Testis (tissue), 2 donors: ENCODE measurements at regions not wholly inside any gene's neighbourhood (a gene's known extent, or its start where the extent isn't known, plus 50 kb on each side); places are given as distances from the start of the nearest gene placed in this dataset.

Experiments used
- DNase-seq: peaks from one replicate; pipeline ENCODE4 v3.0.0-alpha.2; 2019
- H3K27ac ChIP-seq, 2 donors: fragments of 200-600 bp; sonication (generic); one replicate each; pipeline ENCODE4 v1.5.1; 2019
- H3K27me3 ChIP-seq: fragments of 200-600 bp; sonication (generic); one replicate; pipeline ENCODE4 v1.5.1; 2019
- H3K36me3 ChIP-seq: fragments of 200-600 bp; sonication (generic); one replicate; pipeline ENCODE4 v1.5.1; 2017; ENCODE audit warnings: low read depth; ENCODE audit errors: missing control alignments
- H3K4me1 ChIP-seq: fragments of 200-600 bp; sonication (generic); one replicate; pipeline ENCODE4 v1.5.1; 2019
- H3K4me3 ChIP-seq, 2 donors: fragments of 200-600 bp; sonication (generic); one replicate each; pipeline ENCODE4 v1.5.1; 2017 to 2019
- H3K9me3 ChIP-seq: fragments of 200-600 bp; sonication (generic); one replicate; pipeline ENCODE4 v1.5.1; 2017
- CTCF ChIP-seq, 3 experiments: fragments of 450-650 bp in 2 of 3; fragments of 200-600 bp in 1 of 3; sonication (generic) in 1 of 3; IDR thresholded peaks; one replicate each; pipeline ENCODE4 v1.5.1; 2016 to 2019; ENCODE audit warnings: antibody characterized with exemption in 3 of 3, mild to moderate bottlenecking in 2 of 3, moderate library complexity in 1 of 3
- POLR2A ChIP-seq: fragments of 450-650 bp; IDR thresholded peaks from one replicate; pipeline ENCODE4 v1.6.1; 2017; ENCODE audit warnings: antibody characterized with exemption, mild to moderate bottlenecking, moderate library complexity
- WGBS, 2 donors: methylation state at CpG; one replicate each; pipeline ENCODE4 v1.1.5; 2018; 5-methylcytosine and 5-hydroxymethylcytosine counted together
- intact Hi-C: fragments of 100-400 bp; cut with DNase I; formaldehyde crosslinking; loops from one replicate; pipeline ENCODE4 v1.15.1; 2023; ENCODE audit warnings: low total_unique reads

- Histone ChIP-seq H3K4me1 (no peaks in the 10 kb centered on the region), H3K36me3 (no peaks in the 10 kb centered on the region), H3K27ac (no peak overlapping the region), H3K4me3 (no peak overlapping the region), H3K27me3 (no peaks in the 10 kb centered on the region), H3K9me3 (no peaks in the 10 kb centered on the region)
- no peak for TF ChIP-seq POLR2A
- intact Hi-C loops, result no loop called here
- no peak for DNase-seq
- WGBS, 2 donors, result 89 to 96% methylated on average over 5 of the region's 5 CpGs
Observed at GRCh38 chr3:150110097-150110496, 139.4 kb upstream of the PFN2 start.

- 79 to 85% methylated on average over 5 of the region's 5 CpGs for WGBS, 2 donors
- Histone ChIP-seq H3K4me3 (no peak overlapping the region), H3K4me1 (no peaks in the 10 kb centered on the region), H3K9me3 (no peaks in the 10 kb centered on the region), H3K27ac (no peak overlapping the region), H3K36me3 (no peaks in the 10 kb centered on the region), H3K27me3 (no peaks in the 10 kb centered on the region)
- intact Hi-C loops, result no loop called here
- no peak for TF ChIP-seq CTCF (IDR thresholded peaks at IDR 0.05)
- no peak for TF ChIP-seq POLR2A
- no peak for DNase-seq
Observed at GRCh38 chr3:150107429-150108175, 136.9 kb upstream of the PFN2 start.

GRCh38 chr3:150106740-150107428 lies 136.2 kb upstream of the PFN2 start:
- DNase-seq, result no peak
- WGBS, 2 donors, result 74 to 92% methylated on average over 2 of the region's 2 CpGs
- H3K36me3 ChIP-seq, result no peaks in the 10 kb centered on the region
- intact Hi-C loops, result no loop called here
- H3K27ac ChIP-seq, result no peak overlapping the region
- no peaks in the 10 kb centered on the region for H3K9me3 ChIP-seq
- no peaks in the 10 kb centered on the region for H3K4me1 ChIP-seq
- no peak for TF ChIP-seq POLR2A
- TF ChIP-seq CTCF (IDR thresholded peaks at IDR 0.05), result no peak
- H3K4me3 ChIP-seq, result no peak overlapping the region
- H3K27me3 ChIP-seq, result no peaks in the 10 kb centered on the region

GRCh38 chr3:150105886-150106612 lies 135.4 kb upstream of the PFN2 start:
- Histone ChIP-seq H3K4me3 (no peak overlapping the region), H3K9me3 (no peaks in the 10 kb centered on the region), H3K27ac (no peak overlapping the region), H3K4me1 (no peaks in the 10 kb centered on the region), H3K36me3 (no peaks in the 10 kb centered on the region), H3K27me3 (no peaks in the 10 kb centered on the region)
- WGBS, 2 donors, result 85 to 88% methylated on average over 7 of the region's 7 CpGs
- intact Hi-C loops, result no loop called here
- TF ChIP-seq CTCF (IDR thresholded peaks at IDR 0.05) (no peak), POLR2A (no peak)
- no peak for DNase-seq

- no peak for TF ChIP-seq POLR2A
- no peak for TF ChIP-seq CTCF (IDR thresholded peaks at IDR 0.05)
- Histone ChIP-seq H3K27me3 (no peaks in the 10 kb centered on the region), H3K4me1 (no peaks in the 10 kb centered on the region), H3K4me3 (no peak overlapping the region), H3K9me3 (no peaks in the 10 kb centered on the region), H3K36me3 (no peaks in the 10 kb centered on the region), H3K27ac (no peak overlapping the region)
- WGBS, 2 donors, result 84 to 95% methylated on average over 1 of the region's 1 CpG
- intact Hi-C loops, result no loop called here
- DNase-seq, result no peak
Observed at GRCh38 chr3:150105025-150105424, 134.3 kb upstream of the PFN2 start.
